Smooth muscle cell (in vitro differentiated cells): ENCODE measurements at regions not wholly inside any gene's neighbourhood (a gene's known extent, or its start where the extent isn't known, plus 50 kb on each side); places are given as distances from the start of the nearest gene placed in this dataset.

ENCODE experiments used
- DNase-seq: peaks from one replicate; lab custom pipeline; 2025; ENCODE audit not compliant: unreplicated experiment; lab: John Stamatoyannopoulos, UW
- H2AFZ ChIP-seq: fragments of 200-600 bp; sonication (generic); 2 replicates; pipeline ENCODE4 v1.6.0; 2016; ENCODE audit warnings: antibody characterized with exemption, low read depth, mild to moderate bottlenecking
- H3F3A ChIP-seq: fragments of 200-600 bp; sonication (generic); 2 replicates; pipeline ENCODE4 v1.6.0; 2017; ENCODE audit warnings: antibody characterized with exemption, low read depth
- H3K27ac ChIP-seq: fragments of 200-600 bp; sonication (generic); 2 replicates; pipeline ENCODE4 v1.5.1; 2016; ENCODE audit warnings: low read depth, mild to moderate bottlenecking
- H3K27me3 ChIP-seq: fragments of 200-600 bp; sonication (generic); 2 replicates; pipeline ENCODE4 v1.6.1; 2016; ENCODE audit warnings: low read depth, mild to moderate bottlenecking
- H3K36me3 ChIP-seq: fragments of 200-600 bp; sonication (generic); 2 replicates; pipeline ENCODE4 v1.5.1; 2016; ENCODE audit warnings: low read depth
- H3K4me1 ChIP-seq: fragments of 200-600 bp; sonication (generic); 2 replicates; pipeline ENCODE4 v1.5.1; 2016; ENCODE audit warnings: low read depth
- H3K4me2 ChIP-seq: fragments of 200-600 bp; sonication (generic); 2 replicates; pipeline ENCODE4 v1.6.0; 2016; ENCODE audit warnings: mild to moderate bottlenecking
- H3K4me3 ChIP-seq: fragments of 200-600 bp; sonication (generic); 2 replicates; pipeline ENCODE4 v1.5.1; 2016; ENCODE audit warnings: mild to moderate bottlenecking
- H3K79me2 ChIP-seq: fragments of 200-600 bp; sonication (generic); 2 replicates; pipeline ENCODE4 v1.6.0; 2016; ENCODE audit warnings: low read depth, mild to moderate bottlenecking
- H3K9ac ChIP-seq: fragments of 200-600 bp; sonication (generic); 2 replicates; pipeline ENCODE4 v1.6.0; 2016; ENCODE audit warnings: low read depth
- H3K9me3 ChIP-seq: fragments of 200-600 bp; sonication (generic); replicated peaks from 2 replicates; pipeline ENCODE4 v1.5.1; 2016; ENCODE audit warnings: low read depth
- H4K20me1 ChIP-seq: fragments of 200-600 bp; sonication (generic); 2 replicates; pipeline ENCODE4 v1.6.0; 2016; ENCODE audit warnings: low read depth
- WGBS: methylation state at CpG from one replicate; pipeline ENCODE4 v1.1.7; 2016; ENCODE audit warnings: low lambda C conversion rate; 5-methylcytosine and 5-hydroxymethylcytosine counted together
- TF ChIP-seq, protein P1 (sequence below): fragments of 200-600 bp; sonication (generic); IDR thresholded peaks from 2 replicates; pipeline ENCODE4 v1.5.1; 2017; ENCODE audit warnings: borderline replicate concordance, mild to moderate bottlenecking, antibody characterized with exemption; ENCODE audit not compliant: insufficient read depth, poor library complexity, severe bottlenecking

DNA sequence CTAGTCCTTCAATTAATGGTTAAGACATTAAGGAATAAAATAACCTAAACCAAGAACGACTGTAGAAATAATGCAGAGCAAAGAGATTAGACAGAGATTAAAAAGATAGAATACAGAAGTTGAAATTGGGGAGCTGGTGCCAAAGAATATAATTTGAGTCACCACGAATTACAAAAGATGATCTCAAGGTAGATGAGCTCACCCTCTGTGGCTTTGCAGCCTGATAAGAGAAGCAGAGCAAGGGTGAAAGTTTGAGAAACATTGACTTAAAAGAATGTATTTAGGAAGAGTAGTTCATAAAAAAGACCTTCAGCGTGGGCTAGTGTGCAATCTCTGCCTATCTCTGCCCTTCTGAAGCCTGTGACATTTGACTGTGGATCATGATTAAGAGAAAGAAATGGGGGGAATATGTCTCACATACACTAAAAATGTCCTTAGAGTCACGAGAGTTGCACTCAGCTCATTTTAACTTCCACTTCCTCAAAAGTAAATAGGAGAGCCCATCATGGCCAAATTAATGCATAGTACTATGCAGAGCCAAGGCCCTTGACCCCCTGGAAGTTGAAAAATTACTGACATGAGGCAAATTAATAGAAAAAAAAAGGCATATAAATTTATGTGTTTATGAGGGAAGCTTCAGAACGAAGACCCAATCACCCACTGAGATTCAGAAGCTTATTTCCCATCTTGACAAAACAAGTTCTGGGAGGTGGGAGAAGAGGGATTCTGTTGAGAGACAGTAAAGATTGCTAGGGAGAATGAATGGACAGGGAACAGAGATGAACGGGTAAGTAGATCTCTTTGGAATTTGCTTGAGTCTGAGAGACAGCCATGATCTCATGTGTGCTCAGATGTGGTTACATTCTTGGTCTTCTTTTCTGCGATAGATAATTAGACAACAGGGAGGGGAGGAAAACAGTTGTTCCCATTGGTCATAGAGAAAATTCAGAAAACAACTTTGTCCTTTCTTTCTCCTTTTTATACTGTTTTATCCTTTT is 395.4 kb upstream of the LRRC7 start:
- H3K4me1 ChIP-seq = no peaks in the 10 kb centered on the region
- no peaks in the 10 kb centered on the region for H3K27me3 ChIP-seq
- H3K9ac ChIP-seq = no peak overlapping the region
- H3K27ac ChIP-seq = peak overlapping the region; percentile 65
- no peak for DNase-seq
- H2AFZ ChIP-seq = no peak overlapping the region
- TF ChIP-seq, protein P1, sequence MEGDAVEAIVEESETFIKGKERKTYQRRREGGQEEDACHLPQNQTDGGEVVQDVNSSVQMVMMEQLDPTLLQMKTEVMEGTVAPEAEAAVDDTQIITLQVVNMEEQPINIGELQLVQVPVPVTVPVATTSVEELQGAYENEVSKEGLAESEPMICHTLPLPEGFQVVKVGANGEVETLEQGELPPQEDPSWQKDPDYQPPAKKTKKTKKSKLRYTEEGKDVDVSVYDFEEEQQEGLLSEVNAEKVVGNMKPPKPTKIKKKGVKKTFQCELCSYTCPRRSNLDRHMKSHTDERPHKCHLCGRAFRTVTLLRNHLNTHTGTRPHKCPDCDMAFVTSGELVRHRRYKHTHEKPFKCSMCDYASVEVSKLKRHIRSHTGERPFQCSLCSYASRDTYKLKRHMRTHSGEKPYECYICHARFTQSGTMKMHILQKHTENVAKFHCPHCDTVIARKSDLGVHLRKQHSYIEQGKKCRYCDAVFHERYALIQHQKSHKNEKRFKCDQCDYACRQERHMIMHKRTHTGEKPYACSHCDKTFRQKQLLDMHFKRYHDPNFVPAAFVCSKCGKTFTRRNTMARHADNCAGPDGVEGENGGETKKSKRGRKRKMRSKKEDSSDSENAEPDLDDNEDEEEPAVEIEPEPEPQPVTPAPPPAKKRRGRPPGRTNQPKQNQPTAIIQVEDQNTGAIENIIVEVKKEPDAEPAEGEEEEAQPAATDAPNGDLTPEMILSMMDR = no peak
- H4K20me1 ChIP-seq = no peaks in the 10 kb centered on the region
- H3K79me2 ChIP-seq = no peaks in the 10 kb centered on the region
- no peaks in the 10 kb centered on the region for H3F3A ChIP-seq
- WGBS = 51% methylated on average over 7 of the region's 7 CpGs
- H3K4me2 ChIP-seq = peak overlapping the region; percentile 32
- H3K36me3 ChIP-seq = no peaks in the 10 kb centered on the region
- no peak overlapping the region for H3K4me3 ChIP-seq
- no peaks in the 10 kb centered on the region for H3K9me3 ChIP-seq

DNA sequence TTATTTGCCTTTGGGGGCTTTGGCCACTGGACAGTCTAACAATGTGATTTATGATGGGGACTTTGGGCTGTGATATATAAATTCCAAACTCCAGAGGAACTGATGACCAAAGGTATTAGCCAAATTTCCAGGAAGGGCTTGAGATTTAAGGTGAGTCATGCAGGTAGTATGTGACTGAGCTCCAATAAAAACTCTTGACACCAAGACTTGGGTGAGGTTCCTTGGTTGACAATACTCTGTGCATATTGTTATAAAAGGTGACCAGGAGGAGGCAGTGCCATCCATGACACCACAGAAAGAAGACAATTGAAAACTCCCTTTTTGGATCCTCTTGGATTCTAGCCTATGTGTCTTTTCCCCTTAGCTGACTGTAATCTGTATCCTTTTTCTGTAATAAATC is 392.7 kb upstream of the LRRC7 start:
- Histone ChIP-seq H3K9ac (no peak overlapping the region), H3F3A (no peaks in the 10 kb centered on the region), H3K9me3 (no peaks in the 10 kb centered on the region), H3K4me2 (no peak overlapping the region), H2AFZ (no peak overlapping the region), H4K20me1 (no peaks in the 10 kb centered on the region), H3K36me3 (no peaks in the 10 kb centered on the region), H3K27me3 (no peaks in the 10 kb centered on the region), H3K27ac (no peak overlapping the region), H3K79me2 (no peaks in the 10 kb centered on the region), H3K4me1 (no peaks in the 10 kb centered on the region), H3K4me3 (no peak overlapping the region)
- DNase-seq = no peak
- TF ChIP-seq, protein P1 = no peak

DNA sequence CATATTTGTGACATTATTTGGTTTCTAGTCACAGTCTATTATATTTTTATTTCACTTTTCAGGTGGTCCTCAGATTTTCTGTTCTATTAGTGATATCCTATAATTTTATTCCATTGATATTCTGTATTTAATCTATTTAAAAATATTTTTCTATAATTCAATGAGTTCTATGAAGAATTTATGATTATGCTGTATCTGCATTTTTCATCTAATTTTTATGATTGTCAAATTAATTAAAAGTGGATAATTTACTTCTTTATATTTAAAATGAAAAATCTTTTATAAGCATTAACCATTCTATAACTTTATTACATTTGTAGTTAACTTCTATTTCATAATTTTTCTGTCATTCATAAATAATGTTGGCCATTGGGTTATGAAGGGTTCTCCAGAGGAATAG is 387.4 kb upstream of the LRRC7 start:
- no peaks in the 10 kb centered on the region for H3K79me2 ChIP-seq
- no peaks in the 10 kb centered on the region for H3F3A ChIP-seq
- no peaks in the 10 kb centered on the region for H3K36me3 ChIP-seq
- H4K20me1 ChIP-seq = no peaks in the 10 kb centered on the region
- no peak overlapping the region for H3K4me3 ChIP-seq
- no peak overlapping the region for H3K4me2 ChIP-seq
- DNase-seq = no peak
- TF ChIP-seq, protein P1 = no peak
- no peaks in the 10 kb centered on the region for H3K27me3 ChIP-seq
- no peak overlapping the region for H3K27ac ChIP-seq
- no peak overlapping the region for H3K9ac ChIP-seq
- H3K9me3 ChIP-seq = no peaks in the 10 kb centered on the region
- H2AFZ ChIP-seq = no peak overlapping the region
- no peaks in the 10 kb centered on the region for H3K4me1 ChIP-seq

DNA sequence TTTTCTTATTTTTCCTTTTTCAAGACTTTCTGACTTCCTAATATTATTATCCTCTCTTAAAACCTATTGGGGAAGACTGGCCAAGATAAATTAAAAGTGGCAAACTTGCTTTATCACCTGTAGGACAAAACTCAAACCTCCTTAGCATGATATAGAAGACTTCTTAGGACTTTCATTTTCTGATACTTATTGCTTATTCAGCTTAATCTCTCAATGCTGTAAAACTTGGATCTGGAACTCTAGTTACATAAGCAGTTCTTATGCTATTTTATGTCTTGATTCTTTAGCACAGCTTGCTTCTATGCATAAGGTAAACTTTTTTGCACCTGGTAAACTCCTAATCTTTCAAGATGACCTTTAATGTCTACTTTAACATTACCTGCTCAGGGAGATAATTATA is 382.3 kb upstream of the LRRC7 start:
- H3K4me3 ChIP-seq = no peak overlapping the region
- H2AFZ ChIP-seq = no peak overlapping the region
- no peak overlapping the region for H3K4me2 ChIP-seq
- no peaks in the 10 kb centered on the region for H3K79me2 ChIP-seq
- no peak for DNase-seq
- TF ChIP-seq, protein P1 = no peak
- no peak overlapping the region for H3K9ac ChIP-seq
- no peaks in the 10 kb centered on the region for H3K36me3 ChIP-seq
- H3K27me3 ChIP-seq = no peaks in the 10 kb centered on the region
- H3K9me3 ChIP-seq = no peaks in the 10 kb centered on the region
- no peak overlapping the region for H3K27ac ChIP-seq
- no peaks in the 10 kb centered on the region for H4K20me1 ChIP-seq
- H3F3A ChIP-seq = no peaks in the 10 kb centered on the region
- no peaks in the 10 kb centered on the region for H3K4me1 ChIP-seq
